K562 (cell line): ENCODE measurements at regions not wholly inside any gene's neighbourhood (a gene's known extent, or its start where the extent isn't known, plus 50 kb on each side); places are given as distances from the start of the nearest gene placed in this dataset.

Experiments used
- ATAC-seq: fragments of 200-7000 bp; cut with Tn5 transposase; 3 replicates; pipeline ENCODE4 v1.9.1; 2020; ENCODE audit warnings: moderate library complexity
- BruUV-seq: library from RNA; stranded (reverse); fragments of 400-500 nt; replicated peaks from 2 replicates; lab custom pipeline; 2021; lab: Mats Ljungman, UMichigan
- CTCF ChIA-PET: fragments of 300-600 bp; formaldehyde crosslinking; extraction: SDS; loops from one replicate; lab custom pipeline; 2021; ENCODE audit warnings: low intra/inter-chr PET ratio; lab: Yijun Ruan, JAX
- POLR2A ChIA-PET: fragments of 300-600, 350-650 bp; sonication (Branson Sonifier 250); formaldehyde crosslinking; extraction: SDS; loops from one replicate; lab custom pipeline; 2021; ENCODE audit warnings: antibody characterized with exemption, inconsistent platforms; lab: Yijun Ruan, JAX
- DNase-seq, 4 experiments: peaks; one replicate each; pipeline versions ENCODE4 v3.0.0 to v3.0.0-alpha.2; 2011 to 2018; ENCODE audit warnings: low spot score in 3 of 4, mixed read lengths in 3 of 4; ENCODE audit errors: extremely low read depth in 1 of 4
- FAIRE-seq: peaks from 2 replicates; lab custom pipeline; 2011; peaks lifted over from hg19 to GRCh38; lab: Jason Lieb, UNC
- H2AFZ ChIP-seq: 2 replicates; pipeline ENCODE4 v1.6.0; 2011; ENCODE audit warnings: low read depth, low read length, control low read depth, inconsistent platforms
- H3K27ac ChIP-seq: fragments of 200-600 bp; 3 replicates; pipeline ENCODE4 v1.8.0; 2011; ENCODE audit warnings: low read depth, mild to moderate bottlenecking, control low read depth, inconsistent platforms, low read length, moderate library complexity, mixed read lengths; ENCODE audit errors: extremely low read depth
- H3K27me3 ChIP-seq, 2 experiments: fragments of 300-600 bp in 1 of 2; 2 replicates in 1 of 2; 3 replicates in 1 of 2; pipeline versions ENCODE4 v1.6.0 to v1.8.0; 2011; ENCODE audit warnings: inconsistent platforms in 2 of 2, low read length in 2 of 2, mild to moderate bottlenecking in 1 of 2, mixed read lengths in 1 of 2, moderate library complexity in 1 of 2; ENCODE audit not compliant: control insufficient read depth in 2 of 2, insufficient read depth in 2 of 2
- H3K36me3 ChIP-seq: fragments of 300-600 bp; 3 replicates; pipeline ENCODE4 v1.8.0; 2011; ENCODE audit warnings: mild to moderate bottlenecking, low read length, inconsistent platforms; ENCODE audit not compliant: control insufficient read depth, insufficient read depth
- H3K4me1 ChIP-seq, 2 experiments: fragments of 200-600 bp in 1 of 2; replicated peaks in 1 of 2; 2 replicates in 1 of 2; 3 replicates in 1 of 2; pipeline versions ENCODE4 v1.5.1 to v1.8.0; 2011; ENCODE audit warnings: inconsistent platforms in 2 of 2, low read length in 2 of 2, mild to moderate bottlenecking in 1 of 2, mixed read lengths in 1 of 2, moderate library complexity in 1 of 2; ENCODE audit not compliant: control insufficient read depth in 2 of 2, insufficient read depth in 2 of 2
- H3K4me2 ChIP-seq: 2 replicates; pipeline ENCODE4 v1.6.1; 2011; ENCODE audit warnings: low read length, control low read depth, inconsistent platforms, mixed read lengths; ENCODE audit not compliant: insufficient read depth
- H3K4me3 ChIP-seq: fragments of 200-600 bp; sonication (generic), shearing (Covaris generic); 2 replicates; pipeline ENCODE4 v1.5.1; 2016; ENCODE audit warnings: control low read depth, inconsistent platforms
- H3K79me2 ChIP-seq: fragments of 200-600 bp; 3 replicates; pipeline ENCODE4 v1.8.0; 2011; ENCODE audit warnings: low read length, inconsistent platforms; ENCODE audit not compliant: control insufficient read depth, insufficient read depth
- H3K9ac ChIP-seq, 2 experiments: 2 replicates each; pipeline versions ENCODE4 v1.6.0 to v1.6.1; 2011; ENCODE audit warnings: low read depth in 2 of 2, low read length in 2 of 2, control low read depth in 1 of 2, inconsistent platforms in 1 of 2, mild to moderate bottlenecking in 1 of 2, mixed read lengths in 1 of 2; ENCODE audit not compliant: insufficient read depth in 1 of 2
- H3K9me1 ChIP-seq: one replicate; pipeline ENCODE4 v1.6.0; 2011; ENCODE audit warnings: inconsistent platforms, mild to moderate bottlenecking, low read length, moderate library complexity; ENCODE audit not compliant: control insufficient read depth, insufficient read depth
- H3K9me3 ChIP-seq: replicated peaks from 2 replicates; pipeline ENCODE4 v1.5.1; 2011; ENCODE audit warnings: low read depth, low read length, inconsistent platforms; ENCODE audit not compliant: control insufficient read depth, insufficient read depth
- H4K20me1 ChIP-seq: replicated peaks from 2 replicates; pipeline ENCODE4 v1.6.1; 2011; ENCODE audit warnings: low read length, inconsistent platforms, mixed read lengths; ENCODE audit not compliant: control insufficient read depth, insufficient read depth
- BRCA1 ChIP-seq, 2 experiments: fragments of 450-650 bp in 1 of 2; sonication (generic) in 1 of 2; formaldehyde crosslinking in 1 of 2; IDR thresholded peaks; 2 replicates each; pipeline versions ENCODE4 v1.5.0 to v1.6.1; 2017 to 2020; ENCODE audit warnings: mild to moderate bottlenecking in 1 of 2, missing genetic modification reagents in 1 of 2
- CHD4 ChIP-seq: fragments of 200-600 bp; sonication (generic); IDR thresholded peaks from 3 replicates; pipeline ENCODE4 v1.6.1; 2012; ENCODE audit warnings: low read depth, mild to moderate bottlenecking, mixed read lengths, low read length, inconsistent platforms; ENCODE audit not compliant: insufficient read depth, insufficient replicate concordance, poor library complexity, severe bottlenecking
- HMGN3 ChIP-seq: IDR thresholded peaks from 2 replicates; pipeline ENCODE4 v1.6.1; 2011; ENCODE audit warnings: borderline replicate concordance, low read depth, mild to moderate bottlenecking, mixed read lengths, low read length; ENCODE audit not compliant: insufficient read length; ENCODE audit errors: extremely low read depth
- PML ChIP-seq: IDR thresholded peaks from 2 replicates; pipeline ENCODE4 v1.6.1; 2012; ENCODE audit warnings: low read length, inconsistent platforms
- RBM34 ChIP-seq: fragments of 200-400 bp; formaldehyde crosslinking; IDR thresholded peaks from 2 replicates; pipeline ENCODE4 v1.6.1; 2018; ENCODE audit warnings: low read length, borderline replicate concordance; ENCODE audit not compliant: insufficient read depth
- ZNF449 ChIP-seq: fragments of 250-450 bp; sonication (Bioruptor Pico); IDR thresholded peaks from 2 replicates; pipeline ENCODE4 v1.8.0; 2022; ENCODE audit warnings: moderate library complexity, mild to moderate bottlenecking, inconsistent platforms
- WGBS: fragments of 100-300 bp; shearing (Covaris generic); methylation state at CpG from one replicate; pipeline ENCODE4 v1.1.6; 2016; ENCODE audit warnings: low coverage, mixed read lengths; ENCODE audit not compliant: insufficient coverage; ENCODE audit errors: missing lambda C conversion rate; 5-methylcytosine and 5-hydroxymethylcytosine counted together
- in situ Hi-C: fragments of 300-500 bp; cut with MboI; formaldehyde crosslinking; loops from 4 replicates; pipeline ENCODE4 v1.15.0; 2018; ENCODE audit warnings: inconsistent platforms, mixed read lengths
- intact Hi-C: fragments of 100-400 bp; cut with micrococcal nuclease; formaldehyde crosslinking; loops from 2 replicates; pipeline ENCODE4 v1.14.2; 2022
- TF ChIP-seq, protein P1 (sequence below): fragments of 250-450 bp; sonication (Bioruptor Pico); IDR thresholded peaks from 2 replicates; pipeline ENCODE4 v1.4.0; 2020; ENCODE audit warnings: mild to moderate bottlenecking, moderate library complexity

DNA sequence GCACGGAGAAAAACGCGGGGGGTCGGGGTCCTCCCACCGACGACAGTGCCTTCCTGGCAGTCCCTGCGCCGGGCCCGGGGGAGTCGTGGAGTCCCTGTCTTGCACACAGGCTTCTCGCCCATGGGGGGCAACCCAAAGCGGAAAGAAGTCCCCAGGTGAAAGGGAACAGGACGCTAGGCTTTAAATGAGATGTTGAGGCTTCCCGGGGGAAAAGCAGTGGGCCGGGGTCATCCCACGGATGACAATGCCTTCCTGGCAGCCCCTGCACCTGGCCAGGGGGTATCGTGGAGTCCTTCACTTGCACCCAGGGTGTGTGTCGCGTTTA is 162.9 kb upstream of the ALG10B start:
- no peak overlapping the region for H3K27ac ChIP-seq
- ATAC-seq, result no peak
- no peak overlapping the region for H3K4me3 ChIP-seq
- H3K36me3 ChIP-seq, result no peaks in the 10 kb centered on the region
- no peak overlapping the region for H3K4me2 ChIP-seq
- ChIA-PET POLR2A (no interaction called here), CTCF (no interaction called here)
- intact Hi-C loops (no loop called here), in situ Hi-C loops (no loop called here)
- no peaks in the 10 kb centered on the region; the same call in 1 of the 2 replicates for H4K20me1 ChIP-seq
- 0% methylated on average over 9 of the region's 19 CpGs for WGBS
- no peak for DNase-seq
- H3K9me1 ChIP-seq, result no peaks in the 10 kb centered on the region
- no peaks in the 10 kb centered on the region for H3K9me3 ChIP-seq
- H2AFZ ChIP-seq, result no peak overlapping the region
- peaks cover 0 to 20% of the 10 kb centered on the region in 2 experiments; a peak in 2 of 5 replicates for H3K4me1 ChIP-seq
- H3K9ac ChIP-seq, result no peak overlapping the region
- no peaks in the 10 kb centered on the region for H3K79me2 ChIP-seq
- BruUV-seq, result no TSS peak
- no peak for TF ChIP-seq BRCA1 (IDR thresholded peaks at IDR 0.05)
- no peak for TF ChIP-seq BRCA1 (CRISPR knock-in tag; IDR thresholded peaks at IDR 0.05)
- TF ChIP-seq PML, result no peak
- no peak for TF ChIP-seq CHD4
- TF ChIP-seq RBM34, result no peak
- no peak for TF ChIP-seq ZNF449 (CRISPR knock-in tag)
- no peak for TF ChIP-seq HMGN3
- TF ChIP-seq, protein P1, sequence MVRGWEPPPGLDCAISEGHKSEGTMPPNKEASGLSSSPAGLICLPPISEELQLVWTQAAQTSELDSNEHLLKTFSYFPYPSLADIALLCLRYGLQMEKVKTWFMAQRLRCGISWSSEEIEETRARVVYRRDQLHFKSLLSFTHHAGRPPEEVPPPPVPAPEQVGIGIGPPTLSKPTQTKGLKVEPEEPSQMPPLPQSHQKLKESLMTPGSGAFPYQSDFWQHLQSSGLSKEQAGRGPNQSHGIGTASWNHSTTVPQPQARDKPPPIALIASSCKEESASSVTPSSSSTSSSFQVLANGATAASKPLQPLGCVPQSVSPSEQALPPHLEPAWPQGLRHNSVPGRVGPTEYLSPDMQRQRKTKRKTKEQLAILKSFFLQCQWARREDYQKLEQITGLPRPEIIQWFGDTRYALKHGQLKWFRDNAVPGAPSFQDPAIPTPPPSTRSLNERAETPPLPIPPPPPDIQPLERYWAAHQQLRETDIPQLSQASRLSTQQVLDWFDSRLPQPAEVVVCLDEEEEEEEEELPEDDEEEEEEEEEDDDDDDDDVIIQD (CRISPR knock-in tag), result no peak
- peaks cover 11 to 60% of the 10 kb centered on the region in 2 experiments; a peak in 3 of 5 replicates for H3K27me3 ChIP-seq
- FAIRE-seq, result no peak
